IMR-90 (cell line): ENCODE measurements at regions not wholly inside any gene's neighbourhood (a gene's known extent, or its start where the extent isn't known, plus 50 kb on each side); places are given as distances from the start of the nearest gene placed in this dataset.

Source experiments
- ATAC-seq: fragments of 200-7000 bp; cut with Tn5 transposase; 2 replicates; pipeline ENCODE4 v1.9.1; 2020; ENCODE audit warnings: low read depth, mild to moderate bottlenecking, moderate library complexity
- BruUV-seq: library from RNA; stranded (reverse); fragments of 400-500 nt; replicated peaks from 2 replicates; lab custom pipeline; 2021; lab: Mats Ljungman, UMichigan
- CTCF ChIA-PET: fragments of 300-600 bp; formaldehyde crosslinking; extraction: SDS; loops from one replicate; lab custom pipeline; 2021; ENCODE audit warnings: antibody characterized with exemption; lab: Yijun Ruan, JAX
- POLR2A ChIA-PET: fragments of 300-600 bp; sonication (Branson Sonifier 250); formaldehyde crosslinking; loops from one replicate; lab custom pipeline; 2022; ENCODE audit warnings: antibody characterized with exemption; ENCODE audit not compliant: unreplicated experiment; lab: Charles Lee
- DNase-seq: peaks from one replicate; pipeline ENCODE4 v3.0.0; 2013
- H2AFZ ChIP-seq: replicated peaks from 2 replicates; pipeline ENCODE3; 2013; ENCODE audit warnings: low read length, mild to moderate bottlenecking; ENCODE audit not compliant: poor library complexity
- H2AK5ac ChIP-seq: 2 replicates; pipeline ENCODE4 v1.6.1; 2013; ENCODE audit warnings: low read depth, low read length, inconsistent platforms
- H2AK9ac ChIP-seq: replicated peaks from 2 replicates; pipeline ENCODE3; 2013; ENCODE audit warnings: mild to moderate bottlenecking, low read depth, low read length, moderate library complexity; ENCODE audit not compliant: poor library complexity
- H2BK120ac ChIP-seq: 2 replicates; pipeline ENCODE4 v1.6.1; 2013; ENCODE audit warnings: low read depth, low read length, inconsistent platforms
- H2BK15ac ChIP-seq: 3 replicates; pipeline ENCODE4 v1.6.1; 2013; ENCODE audit warnings: low read depth, low read length, inconsistent platforms
- H2BK20ac ChIP-seq: 2 replicates; pipeline ENCODE4 v1.6.1; 2013; ENCODE audit warnings: low read depth, mild to moderate bottlenecking, inconsistent platforms, low read length, moderate library complexity
- H2BK5ac ChIP-seq: 2 replicates; pipeline ENCODE4 v1.6.1; 2013; ENCODE audit warnings: mild to moderate bottlenecking, low read depth, low read length, inconsistent platforms; ENCODE audit not compliant: poor library complexity, severe bottlenecking
- H3K14ac ChIP-seq: replicated peaks from 2 replicates; pipeline ENCODE4 v1.6.1; 2013; ENCODE audit warnings: low read depth, low read length, inconsistent platforms
- H3K18ac ChIP-seq: 2 replicates; pipeline ENCODE4 v1.6.1; 2013; ENCODE audit warnings: low read depth, low read length, control low read depth
- H3K23ac ChIP-seq: 2 replicates; pipeline ENCODE4 v1.6.1; 2013; ENCODE audit warnings: low read depth, low read length, inconsistent platforms
- H3K27ac ChIP-seq: 2 replicates; pipeline ENCODE4 v1.5.1; 2013; ENCODE audit warnings: mild to moderate bottlenecking, control low read depth, low read length; ENCODE audit not compliant: insufficient read depth
- H3K27me3 ChIP-seq: 2 replicates; pipeline ENCODE4 v1.6.1; 2013; ENCODE audit warnings: low read length; ENCODE audit not compliant: control insufficient read depth, insufficient read depth
- H3K36me3 ChIP-seq: 2 replicates; pipeline ENCODE4 v1.6.1; 2013; ENCODE audit warnings: low read length, mixed read lengths; ENCODE audit not compliant: control insufficient read depth, insufficient read depth
- H3K4ac ChIP-seq: 2 replicates; pipeline ENCODE4 v1.6.1; 2013; ENCODE audit warnings: low read depth, low read length, inconsistent platforms
- H3K4me1 ChIP-seq: 2 replicates; pipeline ENCODE4 v1.6.1; 2013; ENCODE audit warnings: low read length, mixed read lengths; ENCODE audit not compliant: control insufficient read depth, insufficient read depth
- H3K4me2 ChIP-seq: 2 replicates; pipeline ENCODE4 v1.6.1; 2013; ENCODE audit warnings: low read depth, mild to moderate bottlenecking, control low read depth, low read length, moderate library complexity
- H3K4me3 ChIP-seq: 2 replicates; pipeline ENCODE4 v1.5.1; 2013; ENCODE audit warnings: low read depth, mild to moderate bottlenecking, control low read depth, low read length, moderate library complexity; ENCODE audit not compliant: insufficient read depth
- H3K56ac ChIP-seq: 2 replicates; pipeline ENCODE4 v1.6.1; 2013; ENCODE audit warnings: low read length, inconsistent platforms; ENCODE audit not compliant: insufficient read depth; ENCODE audit errors: extremely low read depth
- H3K79me1 ChIP-seq, 2 experiments: 2 replicates each; pipeline ENCODE4 v1.6.1; 2013; ENCODE audit warnings: low read length in 2 of 2, inconsistent platforms in 1 of 2, low read depth in 1 of 2
- H3K9ac ChIP-seq: 2 replicates; pipeline ENCODE4 v1.6.1; 2013; ENCODE audit warnings: low read depth, low read length, control low read depth
- H3K9me1 ChIP-seq: 2 replicates; pipeline ENCODE4 v1.6.1; 2013; ENCODE audit warnings: low read length, inconsistent platforms; ENCODE audit not compliant: insufficient read depth
- H3K9me3 ChIP-seq: 2 replicates; pipeline ENCODE4 v1.6.1; 2013; ENCODE audit warnings: low read length; ENCODE audit not compliant: control insufficient read depth, insufficient read depth
- H4K20me1 ChIP-seq: 2 replicates; pipeline ENCODE4 v1.6.1; 2013; ENCODE audit warnings: low read length, inconsistent platforms; ENCODE audit not compliant: insufficient read depth
- H4K5ac ChIP-seq: 2 replicates; pipeline ENCODE4 v1.6.1; 2013; ENCODE audit warnings: mild to moderate bottlenecking, low read depth, low read length, control low read depth
- H4K8ac ChIP-seq, 2 experiments: 2 replicates each; pipeline ENCODE4 v1.6.1; 2013; ENCODE audit warnings: low read depth in 2 of 2, low read length in 2 of 2, control low read depth in 1 of 2, inconsistent platforms in 1 of 2
- H4K91ac ChIP-seq: 2 replicates; pipeline ENCODE4 v1.6.1; 2013; ENCODE audit warnings: low read depth, low read length, inconsistent platforms; ENCODE audit not compliant: insufficient read depth
- BHLHE40 ChIP-seq: fragments of 150-350 bp; IDR thresholded peaks from 2 replicates; pipeline ENCODE4 v1.6.1; 2016; ENCODE audit warnings: mild to moderate bottlenecking, low read depth, low read length
- CEBPB ChIP-seq: IDR thresholded peaks from 2 replicates; pipeline ENCODE4 v1.6.1; 2012; ENCODE audit warnings: low read depth, low read length, improper control_type of control experiment
- CHD1 ChIP-seq: IDR thresholded peaks from 2 replicates; pipeline ENCODE4 v1.6.1; 2012; ENCODE audit warnings: low read depth, low read length, improper control_type of control experiment
- FOS ChIP-seq: fragments of 150-350 bp; IDR thresholded peaks from 2 replicates; pipeline ENCODE4 v1.6.1; 2016; ENCODE audit warnings: low read depth, low read length
- MAFK ChIP-seq: IDR thresholded peaks from 2 replicates; pipeline ENCODE4 v1.6.1; 2012; ENCODE audit warnings: low read depth, low read length, improper control_type of control experiment
- MAZ ChIP-seq: IDR thresholded peaks from 2 replicates; pipeline ENCODE4 v1.6.1; 2012; ENCODE audit warnings: low read depth, mild to moderate bottlenecking, low read length, improper control_type of control experiment, moderate library complexity, borderline replicate concordance
- MXI1 ChIP-seq: IDR thresholded peaks from 2 replicates; pipeline ENCODE4 v1.6.1; 2012; ENCODE audit warnings: low read depth, mild to moderate bottlenecking, low read length, moderate library complexity, borderline replicate concordance
- NFE2L2 ChIP-seq: fragments of 150-350 bp; IDR thresholded peaks from 2 replicates; pipeline ENCODE4 v1.6.1; 2016; ENCODE audit warnings: low read depth, mild to moderate bottlenecking, low read length
- POLR2A ChIP-seq: IDR thresholded peaks from 2 replicates; pipeline ENCODE4 v1.6.1; 2012; ENCODE audit warnings: mild to moderate bottlenecking, low read depth, low read length
- RAD21 ChIP-seq: IDR thresholded peaks from 2 replicates; pipeline ENCODE4 v1.6.1; 2012; ENCODE audit warnings: low read length, improper control_type of control experiment
- RCOR1 ChIP-seq: IDR thresholded peaks from 2 replicates; pipeline ENCODE4 v1.6.1; 2012; ENCODE audit warnings: mild to moderate bottlenecking, low read length, improper control_type of control experiment; ENCODE audit not compliant: insufficient replicate concordance
- RFX5 ChIP-seq: IDR thresholded peaks from 2 replicates; pipeline ENCODE4 v1.8.0; 2012; ENCODE audit warnings: low read depth, mild to moderate bottlenecking, low read length, moderate library complexity
- SMC3 ChIP-seq: fragments of 150-350 bp; IDR thresholded peaks from 2 replicates; pipeline ENCODE4 v1.6.1; 2016; ENCODE audit warnings: low read depth, mild to moderate bottlenecking, antibody characterized with exemption, low read length, moderate library complexity
- dilution Hi-C: fragments of 300-500 bp; cut with HindIII; formaldehyde crosslinking; loops from one replicate; pipeline ENCODE4 v1.14.3; 2018; ENCODE audit warnings: low sequenced_read_pairs; ENCODE audit not compliant: unreplicated experiment
- in situ Hi-C: fragments of 300-500 bp; cut with MboI; formaldehyde crosslinking; loops from 3 replicates; pipeline ENCODE4 v1.14.3; 2019; ENCODE audit warnings: low sequenced_read_pairs, inconsistent platforms, mixed read lengths
- intact Hi-C: fragments of 100-400 bp; cut with micrococcal nuclease; formaldehyde crosslinking; loops from 2 replicates; pipeline ENCODE4 v1.10.0; 2022
- TF ChIP-seq, protein P1 (sequence below): fragments of 150-350 bp; IDR thresholded peaks from 2 replicates; pipeline ENCODE4 v1.6.1; 2016; ENCODE audit warnings: low read depth, mild to moderate bottlenecking, low read length, moderate library complexity, borderline replicate concordance
- TF ChIP-seq, protein P2 (sequence below): conservative IDR thresholded peaks from 2 replicates; pipeline ENCODE4 v1.5.1; 2012; ENCODE audit warnings: mild to moderate bottlenecking, low read depth, low read length, improper control_type of control experiment
- TF ChIP-seq, protein P3 (sequence below): fragments of 150-350 bp; IDR thresholded peaks from 2 replicates; pipeline ENCODE4 v1.6.1; 2017; ENCODE audit warnings: mild to moderate bottlenecking, antibody characterized with exemption, low read length, low read depth

DNA sequence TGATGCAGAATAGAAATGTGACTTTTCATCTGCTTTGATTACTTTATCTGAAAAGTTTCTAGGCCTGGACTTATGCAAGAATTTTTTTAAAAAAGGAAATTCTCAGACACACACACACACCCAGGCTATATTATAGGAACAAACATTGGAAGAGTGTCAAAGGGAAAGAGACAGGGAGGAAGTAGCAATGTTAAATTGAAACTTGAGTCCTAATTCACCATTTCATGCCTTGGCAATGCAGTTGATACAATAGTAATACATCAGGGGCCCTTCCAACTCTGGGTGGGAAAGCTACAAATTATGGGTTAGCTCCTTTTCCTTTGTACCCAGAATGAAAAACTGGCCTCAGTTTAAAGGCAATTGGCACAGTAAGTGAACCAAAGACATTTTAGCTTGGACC, 258.0 kb upstream of the LYZL1 start:
- H3K4me2 ChIP-seq, result no peak overlapping the region
- no peak overlapping the region for H2BK15ac ChIP-seq
- CTCF ChIA-PET, result interaction anchor here (0.6 kb wide), 1 partner anchor 101 kb away, joined by 3 read pairs; no protein-coding TSS in a partner anchor
- no peak overlapping the region for H3K4me3 ChIP-seq
- in situ Hi-C loops (no loop called here), intact Hi-C loops (no loop called here), dilution Hi-C loops (no loop called here)
- no peak overlapping the region for H4K8ac ChIP-seq
- H3K4me1 ChIP-seq, result peaks cover 1% of the 10 kb centered on the region; the same call in 1 of the 2 replicates
- H3K27me3 ChIP-seq, result peaks cover 6% of the 10 kb centered on the region
- no peak overlapping the region for H3K18ac ChIP-seq
- H3K27ac ChIP-seq, result no peak overlapping the region
- POLR2A ChIA-PET, result no interaction called here
- no peak overlapping the region for H4K91ac ChIP-seq
- H3K9ac ChIP-seq, result no peak overlapping the region
- H2BK20ac ChIP-seq, result no peak overlapping the region
- no peak overlapping the region for H2BK5ac ChIP-seq
- no peak overlapping the region for H4K5ac ChIP-seq
- H3K23ac ChIP-seq, result no peak overlapping the region
- no peak for TF ChIP-seq CHD1
- no peak for TF ChIP-seq MXI1
- TF ChIP-seq, protein P1, sequence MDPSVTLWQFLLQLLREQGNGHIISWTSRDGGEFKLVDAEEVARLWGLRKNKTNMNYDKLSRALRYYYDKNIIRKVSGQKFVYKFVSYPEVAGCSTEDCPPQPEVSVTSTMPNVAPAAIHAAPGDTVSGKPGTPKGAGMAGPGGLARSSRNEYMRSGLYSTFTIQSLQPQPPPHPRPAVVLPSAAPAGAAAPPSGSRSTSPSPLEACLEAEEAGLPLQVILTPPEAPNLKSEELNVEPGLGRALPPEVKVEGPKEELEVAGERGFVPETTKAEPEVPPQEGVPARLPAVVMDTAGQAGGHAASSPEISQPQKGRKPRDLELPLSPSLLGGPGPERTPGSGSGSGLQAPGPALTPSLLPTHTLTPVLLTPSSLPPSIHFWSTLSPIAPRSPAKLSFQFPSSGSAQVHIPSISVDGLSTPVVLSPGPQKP, result no peak
- no peak for TF ChIP-seq BHLHE40
- TF ChIP-seq SMC3, result no peak
- no peak for TF ChIP-seq MAFK
- no peak for TF ChIP-seq POLR2A
- TF ChIP-seq, protein P2, sequence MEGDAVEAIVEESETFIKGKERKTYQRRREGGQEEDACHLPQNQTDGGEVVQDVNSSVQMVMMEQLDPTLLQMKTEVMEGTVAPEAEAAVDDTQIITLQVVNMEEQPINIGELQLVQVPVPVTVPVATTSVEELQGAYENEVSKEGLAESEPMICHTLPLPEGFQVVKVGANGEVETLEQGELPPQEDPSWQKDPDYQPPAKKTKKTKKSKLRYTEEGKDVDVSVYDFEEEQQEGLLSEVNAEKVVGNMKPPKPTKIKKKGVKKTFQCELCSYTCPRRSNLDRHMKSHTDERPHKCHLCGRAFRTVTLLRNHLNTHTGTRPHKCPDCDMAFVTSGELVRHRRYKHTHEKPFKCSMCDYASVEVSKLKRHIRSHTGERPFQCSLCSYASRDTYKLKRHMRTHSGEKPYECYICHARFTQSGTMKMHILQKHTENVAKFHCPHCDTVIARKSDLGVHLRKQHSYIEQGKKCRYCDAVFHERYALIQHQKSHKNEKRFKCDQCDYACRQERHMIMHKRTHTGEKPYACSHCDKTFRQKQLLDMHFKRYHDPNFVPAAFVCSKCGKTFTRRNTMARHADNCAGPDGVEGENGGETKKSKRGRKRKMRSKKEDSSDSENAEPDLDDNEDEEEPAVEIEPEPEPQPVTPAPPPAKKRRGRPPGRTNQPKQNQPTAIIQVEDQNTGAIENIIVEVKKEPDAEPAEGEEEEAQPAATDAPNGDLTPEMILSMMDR, result no peak
- no peak for TF ChIP-seq MAZ
- TF ChIP-seq CEBPB, result no peak
- TF ChIP-seq RCOR1, result no peak
- TF ChIP-seq, protein P3, sequence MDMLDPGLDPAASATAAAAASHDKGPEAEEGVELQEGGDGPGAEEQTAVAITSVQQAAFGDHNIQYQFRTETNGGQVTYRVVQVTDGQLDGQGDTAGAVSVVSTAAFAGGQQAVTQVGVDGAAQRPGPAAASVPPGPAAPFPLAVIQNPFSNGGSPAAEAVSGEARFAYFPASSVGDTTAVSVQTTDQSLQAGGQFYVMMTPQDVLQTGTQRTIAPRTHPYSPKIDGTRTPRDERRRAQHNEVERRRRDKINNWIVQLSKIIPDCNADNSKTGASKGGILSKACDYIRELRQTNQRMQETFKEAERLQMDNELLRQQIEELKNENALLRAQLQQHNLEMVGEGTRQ, result no peak
- TF ChIP-seq FOS, result no peak
- no peak for TF ChIP-seq RFX5
- no peak for TF ChIP-seq RAD21
- TF ChIP-seq NFE2L2, result no peak
- no peak overlapping the region for H2BK120ac ChIP-seq
- H3K56ac ChIP-seq, result no peak overlapping the region
- H3K79me1 ChIP-seq, result no peaks in the 10 kb centered on the region
- DNase-seq (no peak), ATAC-seq (no peak)
- no peaks in the 10 kb centered on the region for H3K36me3 ChIP-seq
- H3K14ac ChIP-seq, result no peak overlapping the region
- no peaks in the 10 kb centered on the region for H3K9me3 ChIP-seq
- H2AFZ ChIP-seq, result no peak overlapping the region
- no peaks in the 10 kb centered on the region for H4K20me1 ChIP-seq
- no peaks in the 10 kb centered on the region for H3K9me1 ChIP-seq
- no peak overlapping the region for H2AK5ac ChIP-seq
- H3K4ac ChIP-seq, result no peak overlapping the region
- H2AK9ac ChIP-seq, result no peak overlapping the region
- BruUV-seq, result no TSS peak
